Epithelial cell of esophagus (primary cell): ENCODE measurements at regions not wholly inside any gene's neighbourhood (a gene's known extent, or its start where the extent isn't known, plus 50 kb on each side); places are given as distances from the start of the nearest gene placed in this dataset.

ENCODE experiments used
- DNase-seq: peaks from one replicate; pipeline ENCODE4 v3.0.0; 2010; ENCODE audit warnings: low read depth
- H3K4me3 ChIP-seq: 2 replicates; pipeline ENCODE4 v1.5.1; 2011; ENCODE audit warnings: mild to moderate bottlenecking, low read length, control low read depth
- CTCF ChIP-seq: IDR thresholded peaks from 2 replicates; pipeline ENCODE4 v1.5.1; 2011; ENCODE audit warnings: low read depth, mild to moderate bottlenecking, low read length, control low read depth, inconsistent platforms; ENCODE audit not compliant: insufficient read depth; ENCODE audit errors: missing control alignments

- no peak overlapping the region for H3K4me3 ChIP-seq
- TF ChIP-seq CTCF, result no peak
- no peak for DNase-seq
These were observed 1161.4 kb downstream of the IGSF11 start for GRCh38 chr3:117873249-117873600.

- no peak overlapping the region for H3K4me3 ChIP-seq
- TF ChIP-seq CTCF, result no peak
- no peak for DNase-seq
These were observed 1160.5 kb downstream of the IGSF11 start for GRCh38 chr3:117874028-117874690.

- no peak for TF ChIP-seq CTCF
- H3K4me3 ChIP-seq, result no peak overlapping the region
- DNase-seq, result no peak
These were observed 1159.5 kb downstream of the IGSF11 start for GRCh38 chr3:117874904-117875874.

- TF ChIP-seq CTCF, result no peak
- no peak for DNase-seq
- no peak overlapping the region for H3K4me3 ChIP-seq
These were observed 1158.8 kb downstream of the IGSF11 start for GRCh38 chr3:117875887-117876286.

- DNase-seq, result no peak
- H3K4me3 ChIP-seq, result no peak overlapping the region
- no peak for TF ChIP-seq CTCF
These were observed 1154.0 kb downstream of the IGSF11 start for GRCh38 chr3:117880638-117881037.

- no peak overlapping the region for H3K4me3 ChIP-seq
- DNase-seq, result no peak
- TF ChIP-seq CTCF, result no peak
These were observed 1153.4 kb downstream of the IGSF11 start for GRCh38 chr3:117881210-117881609.

GRCh38 chr3:117885011-117885441 lies 1149.6 kb downstream of the IGSF11 start:
- DNase-seq, result no peak
- no peak overlapping the region for H3K4me3 ChIP-seq
- TF ChIP-seq CTCF, result no peak
